CD4-positive, CD25-positive, alpha-beta regulatory T cell (primary cell): ENCODE measurements at regions not wholly inside any gene's neighbourhood (a gene's known extent, or its start where the extent isn't known, plus 50 kb on each side); places are given as distances from the start of the nearest gene placed in this dataset.

Experiments used
- ATAC-seq, 2 donors: fragments of 150-1000 bp; cut with Tn5 transposase; one replicate each; pipeline ENCODE4 v1.10.0; 2021; ENCODE audit warnings: low read depth in 2 of 2, moderate number of reproducible peaks in 2 of 2, moderate library complexity in 1 of 2
- DNase-seq, 3 donors: peaks; one replicate each; pipeline versions ENCODE4 v3.0.0 to v3.0.0-alpha.2; 2012 to 2022; ENCODE audit warnings: mixed read lengths in 1 of 3
- H3K27ac ChIP-seq: one replicate; pipeline ENCODE4 v1.7.0; 2013; ENCODE audit warnings: mild to moderate bottlenecking, low read length; ENCODE audit not compliant: insufficient read depth, poor library complexity, severe bottlenecking
- H3K27me3 ChIP-seq: one replicate; pipeline ENCODE4 v1.7.0; 2013; ENCODE audit warnings: low read length; ENCODE audit not compliant: control insufficient read depth, insufficient read depth
- H3K36me3 ChIP-seq: one replicate; pipeline ENCODE4 v1.7.0; 2013; ENCODE audit warnings: mild to moderate bottlenecking, low read length, moderate library complexity; ENCODE audit not compliant: control insufficient read depth, insufficient read depth
- H3K4me1 ChIP-seq: 2 replicates; pipeline ENCODE4 v1.7.0; 2013; ENCODE audit warnings: mild to moderate bottlenecking, low read length; ENCODE audit not compliant: insufficient read depth, control insufficient read depth, poor library complexity, severe bottlenecking
- H3K4me3 ChIP-seq: one replicate; pipeline ENCODE4 v1.7.0; 2013; ENCODE audit warnings: low read depth, mild to moderate bottlenecking, low read length, moderate library complexity
- H3K9me3 ChIP-seq, 2 experiments: 1 replicate in 1 of 2; 2 replicates in 1 of 2; pipeline ENCODE4 v1.7.0; 2013; ENCODE audit warnings: low read length in 2 of 2, mild to moderate bottlenecking in 1 of 2, moderate library complexity in 1 of 2; ENCODE audit not compliant: control insufficient read depth in 2 of 2
- H3K27ac Mint-ChIP-seq, 3 donors: one replicate each; pipeline ENCODE4 v1.8.0; 2020 to 2022; ENCODE audit warnings: mild to moderate bottlenecking in 3 of 3, mixed read lengths in 3 of 3, moderate library complexity in 2 of 3
- H3K27me3 Mint-ChIP-seq: one replicate; pipeline ENCODE4 v1.8.0; 2022; ENCODE audit warnings: mild to moderate bottlenecking, mixed read lengths
- H3K36me3 Mint-ChIP-seq: one replicate; pipeline ENCODE4 v1.8.0; 2020; ENCODE audit warnings: mixed read lengths
- H3K4me1 Mint-ChIP-seq, 4 donors: one replicate each; pipeline ENCODE4 v1.8.0; 2020 to 2022; ENCODE audit warnings: mixed read lengths in 4 of 4, mild to moderate bottlenecking in 1 of 4
- H3K4me3 Mint-ChIP-seq, 4 donors: one replicate each; pipeline ENCODE4 v1.8.0; 2020 to 2022; ENCODE audit warnings: mild to moderate bottlenecking in 4 of 4, mixed read lengths in 4 of 4, moderate library complexity in 3 of 4
- H3K9me3 Mint-ChIP-seq, 7 donors: one replicate each; pipeline ENCODE4 v1.8.0; 2020 to 2022; ENCODE audit warnings: mixed read lengths in 7 of 7, mild to moderate bottlenecking in 3 of 7, moderate library complexity in 2 of 7

- H3K4me3 Mint-ChIP-seq = no peak overlapping the region
- peaks cover 2% of the 10 kb centered on the region for H3K27me3 ChIP-seq
- H3K4me1 ChIP-seq = no peaks in the 10 kb centered on the region
- H3K4me1 Mint-ChIP-seq = no peaks in the 10 kb centered on the region
- no peak overlapping the region for H3K4me3 ChIP-seq
- no peaks in the 10 kb centered on the region for H3K36me3 Mint-ChIP-seq
- H3K9me3 ChIP-seq = no peaks in the 10 kb centered on the region
- no peaks in the 10 kb centered on the region for H3K27me3 Mint-ChIP-seq
- DNase-seq (no peak), ATAC-seq (no peak)
- H3K9me3 Mint-ChIP-seq = peaks cover 0 to 1% (median 0%) of the 10 kb centered on the region in 7 donors
- H3K36me3 ChIP-seq = no peaks in the 10 kb centered on the region
- H3K27ac Mint-ChIP-seq = no peak overlapping the region
- H3K27ac ChIP-seq = no peak overlapping the region
Observed at GRCh38 chr1:200267937-200268336, 141.9 kb downstream of the ZNF281 start.

- Histone ChIP-seq H3K27ac (no peak overlapping the region), H3K36me3 (no peaks in the 10 kb centered on the region), H3K27me3 (peaks cover 2% of the 10 kb centered on the region), H3K4me3 (no peak overlapping the region), H3K9me3 (no peaks in the 10 kb centered on the region), H3K4me1 (no peaks in the 10 kb centered on the region)
- no peak for DNase-seq
- Mint-ChIP-seq H3K36me3 (no peaks in the 10 kb centered on the region), H3K27ac (no peak overlapping the region), H3K4me3 (no peak overlapping the region), H3K4me1 (no peaks in the 10 kb centered on the region), H3K27me3 (no peaks in the 10 kb centered on the region), H3K9me3 (peaks cover 0 to 2% (median 0%) of the 10 kb centered on the region in 7 donors)
- no peak for ATAC-seq
Observed at GRCh38 chr1:200267458-200267857, 142.4 kb downstream of the ZNF281 start.

GRCh38 chr1:200266871-200267270 is 143.0 kb downstream of the ZNF281 start:
- H3K4me3 Mint-ChIP-seq = no peak overlapping the region
- H3K4me1 Mint-ChIP-seq = no peaks in the 10 kb centered on the region
- H3K36me3 ChIP-seq = no peaks in the 10 kb centered on the region
- H3K9me3 ChIP-seq = no peaks in the 10 kb centered on the region
- no peak for DNase-seq
- no peak overlapping the region for H3K27ac ChIP-seq
- no peak for ATAC-seq
- peaks cover 0 to 4% (median 0%) of the 10 kb centered on the region in 7 donors for H3K9me3 Mint-ChIP-seq
- H3K4me1 ChIP-seq = no peaks in the 10 kb centered on the region
- H3K27ac Mint-ChIP-seq = no peak overlapping the region
- no peaks in the 10 kb centered on the region for H3K36me3 Mint-ChIP-seq
- peaks cover 2% of the 10 kb centered on the region for H3K27me3 ChIP-seq
- no peaks in the 10 kb centered on the region for H3K27me3 Mint-ChIP-seq
- no peak overlapping the region for H3K4me3 ChIP-seq

GRCh38 chr1:200265881-200266280 is 144.0 kb downstream of the ZNF281 start:
- Histone ChIP-seq H3K4me3 (no peak overlapping the region), H3K27me3 (peaks cover 2% of the 10 kb centered on the region), H3K27ac (no peak overlapping the region), H3K4me1 (no peaks in the 10 kb centered on the region), H3K36me3 (no peaks in the 10 kb centered on the region), H3K9me3 (no peaks in the 10 kb centered on the region)
- no peaks in the 10 kb centered on the region for H3K27me3 Mint-ChIP-seq
- no peak for DNase-seq
- H3K9me3 Mint-ChIP-seq = peaks cover 0 to 4% (median 0%) of the 10 kb centered on the region in 7 donors
- H3K4me1 Mint-ChIP-seq = no peaks in the 10 kb centered on the region
- no peak for ATAC-seq
- H3K27ac Mint-ChIP-seq = no peak overlapping the region
- no peak overlapping the region for H3K4me3 Mint-ChIP-seq
- H3K36me3 Mint-ChIP-seq = no peaks in the 10 kb centered on the region

- DNase-seq (no peak), ATAC-seq (no peak)
- Histone ChIP-seq H3K36me3 (no peaks in the 10 kb centered on the region), H3K4me3 (no peak overlapping the region), H3K27me3 (peaks cover 2% of the 10 kb centered on the region), H3K27ac (no peak overlapping the region), H3K9me3 (no peaks in the 10 kb centered on the region), H3K4me1 (no peaks in the 10 kb centered on the region)
- Mint-ChIP-seq H3K4me1 (no peaks in the 10 kb centered on the region), H3K27ac (peak overlapping the region in 1 of 3 donors; percentile 57), H3K27me3 (no peaks in the 10 kb centered on the region), H3K9me3 (peaks cover 0 to 4% (median 0%) of the 10 kb centered on the region in 7 donors), H3K4me3 (no peak overlapping the region), H3K36me3 (no peaks in the 10 kb centered on the region)
Observed at GRCh38 chr1:200265104-200265503, 144.7 kb downstream of the ZNF281 start.

- no peaks in the 10 kb centered on the region for H3K9me3 ChIP-seq
- H3K4me1 ChIP-seq = no peaks in the 10 kb centered on the region
- no peak for DNase-seq
- no peak overlapping the region for H3K4me3 ChIP-seq
- H3K27me3 Mint-ChIP-seq = no peaks in the 10 kb centered on the region
- H3K4me3 Mint-ChIP-seq = no peak overlapping the region
- no peaks in the 10 kb centered on the region for H3K36me3 ChIP-seq
- H3K36me3 Mint-ChIP-seq = no peaks in the 10 kb centered on the region
- H3K4me1 Mint-ChIP-seq = no peaks in the 10 kb centered on the region
- H3K9me3 Mint-ChIP-seq = peaks cover 0 to 4% (median 0%) of the 10 kb centered on the region in 7 donors
- ATAC-seq = no peak
- no peak overlapping the region for H3K27ac ChIP-seq
- H3K27me3 ChIP-seq = peaks cover 2% of the 10 kb centered on the region
- H3K27ac Mint-ChIP-seq = no peak overlapping the region
Observed at GRCh38 chr1:200263203-200263602, 146.6 kb downstream of the ZNF281 start.

- Mint-ChIP-seq H3K36me3 (no peaks in the 10 kb centered on the region), H3K9me3 (peaks cover 0 to 2% (median 0%) of the 10 kb centered on the region in 7 donors), H3K4me3 (no peak overlapping the region), H3K27me3 (no peaks in the 10 kb centered on the region), H3K27ac (no peak overlapping the region), H3K4me1 (no peaks in the 10 kb centered on the region)
- ATAC-seq = no peak
- no peak for DNase-seq
- Histone ChIP-seq H3K36me3 (no peaks in the 10 kb centered on the region), H3K4me3 (no peak overlapping the region), H3K4me1 (no peaks in the 10 kb centered on the region), H3K27ac (no peak overlapping the region), H3K9me3 (no peaks in the 10 kb centered on the region), H3K27me3 (peaks cover 2% of the 10 kb centered on the region)
Observed at GRCh38 chr1:200262326-200262965, 147.4 kb downstream of the ZNF281 start.

- H3K4me3 ChIP-seq = no peak overlapping the region
- H3K27ac ChIP-seq = no peak overlapping the region
- peaks cover 4% of the 10 kb centered on the region for H3K27me3 Mint-ChIP-seq
- no peaks in the 10 kb centered on the region for H3K4me1 ChIP-seq
- no peaks in the 10 kb centered on the region for H3K36me3 Mint-ChIP-seq
- ATAC-seq = no peak
- no peak overlapping the region for H3K4me3 Mint-ChIP-seq
- DNase-seq = no peak
- peaks cover 0 to 2% (median 0%) of the 10 kb centered on the region in 7 donors for H3K9me3 Mint-ChIP-seq
- H3K27me3 ChIP-seq = peaks cover 2% of the 10 kb centered on the region
- H3K27ac Mint-ChIP-seq = no peak overlapping the region
- H3K36me3 ChIP-seq = no peaks in the 10 kb centered on the region
- H3K4me1 Mint-ChIP-seq = no peaks in the 10 kb centered on the region
- H3K9me3 ChIP-seq = no peaks in the 10 kb centered on the region
Observed at GRCh38 chr1:200260597-200261335, 149.1 kb downstream of the ZNF281 start.
